Fibroblast of the aortic adventitia (primary cell): ENCODE measurements at regions not wholly inside any gene's neighbourhood (a gene's known extent, or its start where the extent isn't known, plus 50 kb on each side); places are given as distances from the start of the nearest gene placed in this dataset.

Source experiments
- DNase-seq: peaks from one replicate; pipeline ENCODE4 v3.0.0-alpha.2; 2010; ENCODE audit warnings: low read depth
- H3K4me3 ChIP-seq: 2 replicates; pipeline ENCODE4 v1.5.1; 2011; ENCODE audit warnings: low read depth, mild to moderate bottlenecking, control low read depth, low read length, moderate library complexity
- CTCF ChIP-seq: IDR thresholded peaks from 2 replicates; pipeline ENCODE4 v1.5.1; 2011; ENCODE audit warnings: mild to moderate bottlenecking, low read length, control low read depth, inconsistent platforms; ENCODE audit not compliant: insufficient read depth

GRCh38 chr3:61439122-61439458, 122.3 kb upstream of the PTPRG start:
- no peak overlapping the region for H3K4me3 ChIP-seq
- no peak for TF ChIP-seq CTCF
- no peak for DNase-seq

DNA sequence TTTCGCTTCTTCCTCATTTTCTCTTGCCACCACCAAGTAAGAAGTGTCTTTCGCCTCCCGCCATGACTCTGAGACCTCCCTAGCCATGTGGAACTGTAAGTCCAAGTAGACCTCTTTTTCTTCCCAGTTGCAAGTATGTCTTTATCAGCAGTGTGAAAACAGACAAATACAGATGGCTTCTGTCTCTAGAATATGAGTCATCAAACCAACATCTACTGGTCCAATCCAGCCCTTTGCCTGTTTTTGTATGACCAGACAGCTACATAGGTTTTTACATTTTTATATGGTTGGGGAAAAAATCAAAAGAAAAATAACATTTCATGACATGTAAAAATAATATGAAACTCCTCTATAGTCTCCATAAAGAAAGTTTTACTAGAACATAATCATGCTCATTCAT, 118.7 kb upstream of the PTPRG start:
- no peak overlapping the region for H3K4me3 ChIP-seq
- no peak for TF ChIP-seq CTCF
- DNase-seq, result peak; percentile 17

DNA sequence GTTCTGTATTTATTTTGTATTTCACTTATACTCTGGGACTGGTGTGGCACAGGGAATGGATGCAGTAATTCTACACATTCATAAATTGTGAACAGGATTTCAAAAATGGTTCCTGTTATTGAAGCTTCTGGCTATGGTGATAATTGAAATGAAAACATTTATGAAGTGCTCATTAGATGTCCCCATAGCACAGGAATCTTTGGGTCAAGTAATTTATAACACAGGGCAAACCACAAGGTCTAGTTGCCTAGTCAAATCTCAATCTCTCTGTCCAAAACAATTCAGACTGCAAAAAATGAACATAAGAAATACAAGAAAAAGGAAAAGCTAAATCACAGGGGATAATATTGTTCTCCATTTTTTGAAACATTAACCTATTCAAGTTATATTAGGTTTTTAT, 117.5 kb upstream of the PTPRG start:
- no peak overlapping the region for H3K4me3 ChIP-seq
- DNase-seq, result no peak
- TF ChIP-seq CTCF, result no peak

DNA sequence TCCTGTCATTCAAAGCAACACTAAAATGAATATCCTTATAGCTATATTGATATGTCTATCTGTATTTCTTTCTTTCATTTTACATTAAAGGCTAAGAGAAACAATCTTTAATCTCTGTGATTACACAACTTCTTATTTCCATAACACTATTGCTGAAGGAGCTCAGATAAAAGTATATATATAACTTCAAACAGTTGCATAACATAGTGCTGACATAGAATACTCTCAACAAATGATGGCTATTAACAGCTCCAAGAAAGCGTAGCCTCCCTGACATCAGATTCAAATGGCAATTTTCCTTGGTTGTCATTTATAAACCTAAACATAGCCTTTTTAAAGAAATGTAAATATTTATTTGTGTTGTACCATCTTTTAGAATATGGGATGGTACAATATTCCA, 116.6 kb upstream of the PTPRG start:
- H3K4me3 ChIP-seq, result no peak overlapping the region
- TF ChIP-seq CTCF, result no peak

GRCh38 chr3:61445924-61446323, 115.4 kb upstream of the PTPRG start:
- no peak for TF ChIP-seq CTCF
- H3K4me3 ChIP-seq, result no peak overlapping the region
- no peak for DNase-seq

More for the DNA sequence above, 116.6 kb upstream of the PTPRG start:
- DNase-seq, result no peak

DNA sequence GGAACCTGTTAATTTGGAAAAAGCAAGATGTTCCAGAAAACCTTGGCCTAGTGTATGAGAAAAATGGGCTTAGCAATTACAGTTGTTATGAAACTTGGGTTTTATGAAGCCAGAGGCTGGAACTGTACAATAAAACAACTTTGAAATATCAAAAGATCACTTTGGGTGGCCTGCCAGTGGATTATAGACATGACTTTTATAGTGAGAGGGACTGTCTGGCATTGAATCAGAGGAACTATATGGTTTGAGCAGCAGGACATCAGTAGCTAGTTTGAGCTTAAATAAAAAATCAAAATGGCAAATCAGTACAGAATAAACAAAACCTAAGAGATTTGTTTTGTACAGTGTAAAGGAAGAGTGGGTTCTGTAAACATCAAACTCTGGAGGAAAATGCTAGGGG, 115.0 kb upstream of the PTPRG start:
- no peak for DNase-seq
- no peak for TF ChIP-seq CTCF
- no peak overlapping the region for H3K4me3 ChIP-seq

- no peak overlapping the region for H3K4me3 ChIP-seq
- no peak for DNase-seq
- no peak for TF ChIP-seq CTCF
These were observed 113.0 kb upstream of the PTPRG start for GRCh38 chr3:61448378-61448777.
